SU-DHL-6 (cell line): ENCODE measurements at regions not wholly inside any gene's neighbourhood (a gene's known extent, or its start where the extent isn't known, plus 50 kb on each side); places are given as distances from the start of the nearest gene placed in this dataset.

Experiments
- CTCF ChIP-seq: fragments of 200-600 bp; sonication (generic); IDR thresholded peaks from one replicate; pipeline ENCODE4 v1.5.1; 2017; ENCODE audit warnings: antibody characterized with exemption, mild to moderate bottlenecking, low read length, moderate library complexity; ENCODE audit not compliant: insufficient read depth, poor library complexity, severe bottlenecking
- EZH2phosphoT487 ChIP-seq: fragments of 200-600 bp; sonication (generic), shearing (Covaris generic); conservative IDR thresholded peaks from 2 replicates; pipeline ENCODE4 v1.6.1; 2018; ENCODE audit warnings: mild to moderate bottlenecking, antibody characterized with exemption, low read length, moderate library complexity, mixed read lengths

GRCh38 chr17:6915620-6916019 is 80.2 kb upstream of the ALOX12 start:
- no peak for TF ChIP-seq CTCF
- no peak for TF ChIP-seq EZH2phosphoT487
